Naive thymus-derived CD4-positive, alpha-beta T cell (primary cell): ENCODE measurements at regions not wholly inside any gene's neighbourhood (a gene's known extent, or its start where the extent isn't known, plus 50 kb on each side); places are given as distances from the start of the nearest gene placed in this dataset.
"Not testable (repeated sequence)": the region's sequence is repeated elsewhere in the genome, so short reads cannot be mapped to it uniquely, and the experiment has no call there.

ENCODE experiments used
- ATAC-seq: fragments of 150-1000 bp; cut with Tn5 transposase; 2 replicates; pipeline ENCODE4 v1.10.0; 2021; ENCODE audit warnings: mild to moderate bottlenecking, moderate library complexity
- CTCF ChIA-PET: fragments of 350-600 bp; sonication (Branson Sonifier 250); formaldehyde crosslinking; loops from one replicate; lab custom pipeline; 2021; ENCODE audit warnings: antibody characterized with exemption; lab: Charles Lee
- POLR2A ChIA-PET: fragments of 350-600 bp; sonication (Branson Sonifier 250); formaldehyde crosslinking; loops from one replicate; lab custom pipeline; 2021; ENCODE audit warnings: antibody characterized with exemption, inconsistent platforms; lab: Charles Lee
- DNase-seq, 9 donors: peaks; one replicate each; pipeline versions ENCODE4 v3.0.0 to v3.0.0-alpha.2; 2020 to 2022; ENCODE audit warnings: mixed read lengths in 1 of 9
- H3K27ac ChIP-seq: one replicate; pipeline ENCODE4 v1.7.0; 2013; ENCODE audit warnings: mild to moderate bottlenecking, low read depth, low read length, moderate library complexity
- H3K27me3 ChIP-seq, 2 donors: one replicate each; pipeline ENCODE4 v1.7.0; 2013; ENCODE audit warnings: low read length in 2 of 2, mild to moderate bottlenecking in 2 of 2, moderate library complexity in 2 of 2; ENCODE audit not compliant: control insufficient read depth in 2 of 2, insufficient read depth in 2 of 2
- H3K36me3 ChIP-seq, 3 experiments: 1 replicate in 2 of 3; 2 replicates in 1 of 3; pipeline ENCODE4 v1.7.0; 2013; ENCODE audit warnings: low read length in 3 of 3, mild to moderate bottlenecking in 3 of 3, moderate library complexity in 1 of 3; ENCODE audit not compliant: insufficient read depth in 3 of 3, control insufficient read depth in 2 of 3
- H3K4me1 ChIP-seq, 2 donors: one replicate each; pipeline ENCODE4 v1.7.0; 2013; ENCODE audit warnings: low read length in 2 of 2, mild to moderate bottlenecking in 2 of 2, moderate library complexity in 1 of 2; ENCODE audit not compliant: control insufficient read depth in 2 of 2, insufficient read depth in 2 of 2
- H3K4me3 ChIP-seq: 2 replicates; pipeline ENCODE4 v1.7.0; 2013; ENCODE audit warnings: mild to moderate bottlenecking, low read length
- H3K9me3 ChIP-seq, 3 experiments: 1 replicate in 2 of 3; 2 replicates in 1 of 3; pipeline ENCODE4 v1.7.0; 2013; ENCODE audit warnings: low read length in 3 of 3; ENCODE audit not compliant: control insufficient read depth in 2 of 3
- H3K27ac Mint-ChIP-seq, 9 donors: one replicate each; pipeline ENCODE4 v1.8.0; 2020 to 2022; ENCODE audit warnings: mixed read lengths in 9 of 9, mild to moderate bottlenecking in 8 of 9, moderate library complexity in 5 of 9, inconsistent platforms in 2 of 9
- H3K27me3 Mint-ChIP-seq, 5 donors: one replicate each; pipeline ENCODE4 v1.8.0; 2021 to 2022; ENCODE audit warnings: mixed read lengths in 5 of 5, mild to moderate bottlenecking in 1 of 5
- H3K36me3 Mint-ChIP-seq, 5 donors: one replicate each; pipeline ENCODE4 v1.8.0; 2020 to 2022; ENCODE audit warnings: mixed read lengths in 5 of 5, mild to moderate bottlenecking in 3 of 5, inconsistent platforms in 1 of 5
- H3K4me1 Mint-ChIP-seq, 7 donors: one replicate each; pipeline ENCODE4 v1.8.0; 2020 to 2022; ENCODE audit warnings: mixed read lengths in 7 of 7, mild to moderate bottlenecking in 3 of 7, inconsistent platforms in 1 of 7
- H3K4me3 Mint-ChIP-seq, 10 donors: one replicate each; pipeline ENCODE4 v1.8.0; 2020 to 2022; ENCODE audit warnings: mild to moderate bottlenecking in 10 of 10, mixed read lengths in 10 of 10, moderate library complexity in 6 of 10, inconsistent platforms in 2 of 10
- H3K9me3 Mint-ChIP-seq, 11 donors: one replicate each; pipeline ENCODE4 v1.8.0; 2020 to 2022; ENCODE audit warnings: mixed read lengths in 11 of 11, mild to moderate bottlenecking in 4 of 11, inconsistent platforms in 1 of 11, moderate library complexity in 1 of 11
- intact Hi-C, 2 donors: fragments of 100-400 bp; cut with micrococcal nuclease; formaldehyde crosslinking; loops; one replicate each; pipeline ENCODE4 v1.15.1; 2023

DNA sequence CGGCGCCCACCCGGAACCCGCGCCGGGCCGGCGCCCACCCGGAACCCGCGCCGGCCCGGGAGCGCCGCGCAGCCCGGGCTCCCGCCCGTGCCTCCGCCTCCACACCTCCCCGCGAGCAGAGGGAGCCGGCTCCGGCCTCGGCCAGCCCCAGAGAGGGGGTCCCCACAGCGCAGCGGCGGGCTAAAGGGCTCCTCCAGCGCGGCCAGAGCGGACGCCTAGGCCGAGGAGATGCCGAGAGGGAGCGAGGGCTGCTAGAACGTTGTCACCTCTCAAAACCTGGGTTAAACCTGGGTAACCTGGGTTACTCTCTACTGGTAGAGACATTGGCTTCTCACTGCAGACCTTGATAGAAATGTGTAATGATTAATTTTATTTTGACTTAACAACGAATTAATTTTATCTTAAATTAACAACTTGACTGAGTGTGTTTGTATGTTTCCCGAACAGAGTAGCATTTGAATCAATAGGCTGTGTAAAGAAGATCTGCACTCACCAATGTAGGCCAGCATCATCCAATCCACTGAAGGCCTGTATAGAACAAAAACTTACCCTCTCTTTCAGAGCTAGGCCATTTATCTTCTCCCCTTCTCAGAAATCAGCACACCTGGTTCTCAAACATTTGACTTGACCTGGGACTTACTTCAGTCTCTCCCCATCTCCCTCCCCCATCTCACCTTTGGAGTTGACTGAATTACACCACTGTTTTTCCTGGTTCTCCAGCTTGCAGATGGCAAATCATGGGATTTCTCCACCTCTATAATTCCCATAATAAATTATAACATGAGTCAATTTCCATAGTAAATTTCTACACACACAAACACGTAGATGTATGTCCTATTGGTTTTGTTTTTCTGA lies 242.7 kb downstream of the ASXL3 start:
- no peaks in the 10 kb centered on the region for H3K27me3 ChIP-seq
- Mint-ChIP-seq H3K27me3 (peaks cover 0 to 7% (median 4%) of the 10 kb centered on the region in 5 donors), H3K36me3 (no peaks in the 10 kb centered on the region), H3K4me1 (no peaks in the 10 kb centered on the region), H3K9me3 (peaks cover 2 to 20% (median 11%) of the 10 kb centered on the region in 11 donors), H3K27ac (no peak overlapping the region), H3K4me3 (no peak overlapping the region)
- POLR2A ChIA-PET, result no interaction called here
- CTCF ChIA-PET, result no interaction called here
- H3K36me3 ChIP-seq, result no peaks in the 10 kb centered on the region
- intact Hi-C loops, result no loop called here
- H3K9me3 ChIP-seq, result no peaks in the 10 kb centered on the region
- ATAC-seq (no peak), DNase-seq (no peak)
- H3K4me3 ChIP-seq, result no peak overlapping the region
- H3K27ac ChIP-seq, result no peak overlapping the region
- H3K4me1 ChIP-seq, result no peaks in the 10 kb centered on the region

DNA sequence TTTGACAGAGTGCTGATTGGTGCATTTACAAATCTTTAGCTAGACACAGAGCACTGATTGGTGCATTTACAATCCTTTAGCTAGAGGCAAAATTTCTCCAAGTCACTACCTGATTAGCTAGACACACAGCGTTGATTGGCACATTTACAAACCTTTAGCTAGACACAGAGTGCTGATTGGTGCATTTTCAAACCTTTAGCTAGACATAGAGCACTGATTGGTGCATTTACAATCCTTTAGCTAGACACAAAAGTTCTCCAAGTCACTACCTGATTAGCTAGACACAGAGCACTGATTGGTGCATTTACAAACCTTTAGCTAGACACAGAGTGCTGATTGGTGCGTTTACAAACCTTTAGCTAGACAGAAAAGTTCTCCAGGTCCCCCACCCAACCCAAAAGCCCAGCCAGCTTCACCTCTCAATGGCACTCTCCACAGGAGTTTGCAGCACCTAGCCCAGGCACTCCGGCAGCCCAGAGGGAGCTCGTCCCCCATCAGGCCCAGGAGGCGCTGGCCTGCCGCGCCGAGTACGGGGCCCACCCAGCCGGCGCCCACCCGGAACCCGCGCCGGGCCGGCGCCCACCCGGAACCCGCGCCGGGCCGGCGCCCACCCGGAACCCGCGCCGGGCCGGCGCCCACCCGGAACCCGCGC lies 241.8 kb downstream of the ASXL3 start:
- H3K4me3 ChIP-seq, H3K4me1 ChIP-seq, intact Hi-C loops, H3K36me3 Mint-ChIP-seq, H3K9me3 ChIP-seq, H3K27me3 Mint-ChIP-seq, H3K4me1 Mint-ChIP-seq, ATAC-seq, H3K27me3 ChIP-seq, CTCF ChIA-PET, H3K36me3 ChIP-seq, H3K27ac Mint-ChIP-seq, POLR2A ChIA-PET, DNase-seq, H3K27ac ChIP-seq, H3K4me3 Mint-ChIP-seq: not testable (repeated sequence)
- H3K9me3 Mint-ChIP-seq, result peaks cover 2 to 20% (median 8%) of the 10 kb centered on the region in 11 donors

DNA sequence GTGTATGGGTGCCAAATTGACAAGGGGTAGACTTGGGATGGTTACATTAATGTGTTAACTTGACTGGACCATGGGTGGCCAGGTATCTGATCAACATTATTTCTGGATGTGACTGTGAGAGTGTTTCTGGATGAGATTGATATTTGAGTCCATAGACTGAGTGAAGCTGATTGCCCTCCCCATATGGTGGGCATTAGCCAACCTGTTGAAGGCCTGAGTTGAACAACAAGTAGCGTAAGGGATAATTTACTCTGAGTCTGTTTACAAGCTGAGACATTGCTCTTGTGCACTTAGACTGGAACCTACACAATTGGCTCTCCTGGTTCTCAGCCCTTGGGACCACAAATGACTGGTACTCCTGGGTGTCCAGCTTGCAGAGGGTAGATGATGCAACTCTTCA lies 240.1 kb downstream of the ASXL3 start:
- H3K27ac ChIP-seq, result no peak overlapping the region
- ATAC-seq (no peak), DNase-seq (no peak)
- H3K27me3 ChIP-seq, result no peaks in the 10 kb centered on the region
- H3K36me3 ChIP-seq, result no peaks in the 10 kb centered on the region
- H3K9me3 Mint-ChIP-seq, result peaks cover 0 to 16% (median 6%) of the 10 kb centered on the region in 11 donors
- ChIA-PET CTCF (no interaction called here), POLR2A (no interaction called here)
- H3K4me3 ChIP-seq, result no peak overlapping the region
- H3K4me3 Mint-ChIP-seq, result no peak overlapping the region
- H3K4me1 Mint-ChIP-seq, result no peaks in the 10 kb centered on the region
- intact Hi-C loops, result no loop called here
- no peaks in the 10 kb centered on the region for H3K9me3 ChIP-seq
- no peak overlapping the region for H3K27ac Mint-ChIP-seq
- H3K36me3 Mint-ChIP-seq, result no peaks in the 10 kb centered on the region
- no peaks in the 10 kb centered on the region for H3K4me1 ChIP-seq
- peaks cover 0 to 7% (median 4%) of the 10 kb centered on the region in 5 donors for H3K27me3 Mint-ChIP-seq

DNA sequence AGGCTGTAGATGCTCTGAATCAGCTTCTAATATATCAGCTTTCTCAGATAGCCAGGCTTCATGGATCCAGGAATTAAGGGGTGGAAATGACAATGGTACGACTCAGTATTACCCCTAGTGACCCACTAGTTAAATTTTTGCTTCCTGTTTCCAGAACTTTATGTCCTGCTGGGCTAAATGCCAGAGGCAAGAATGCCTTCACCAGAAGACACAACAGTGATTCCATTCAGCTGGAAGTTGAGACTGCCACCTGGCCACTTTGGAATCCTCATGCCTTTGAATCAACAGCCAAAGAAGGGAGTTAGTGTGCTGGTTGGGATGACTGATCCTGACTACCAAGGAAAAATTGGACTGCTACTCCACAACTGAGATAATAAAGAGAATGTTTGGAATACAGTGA lies 239.1 kb downstream of the ASXL3 start:
- peaks cover 0 to 16% (median 6%) of the 10 kb centered on the region in 11 donors for H3K9me3 Mint-ChIP-seq
- Histone ChIP-seq H3K4me3 (no peak overlapping the region), H3K27ac (no peak overlapping the region), H3K9me3 (no peaks in the 10 kb centered on the region), H3K27me3 (no peaks in the 10 kb centered on the region), H3K4me1 (no peaks in the 10 kb centered on the region), H3K36me3 (no peaks in the 10 kb centered on the region)
- no peaks in the 10 kb centered on the region for H3K36me3 Mint-ChIP-seq
- no peak overlapping the region for H3K4me3 Mint-ChIP-seq
- H3K27me3 Mint-ChIP-seq, result peaks cover 0 to 7% (median 4%) of the 10 kb centered on the region in 5 donors
- DNase-seq (no peak), ATAC-seq (no peak)
- intact Hi-C loops, result no loop called here
- ChIA-PET CTCF (no interaction called here), POLR2A (no interaction called here)
- no peak overlapping the region for H3K27ac Mint-ChIP-seq
- H3K4me1 Mint-ChIP-seq, result no peaks in the 10 kb centered on the region

DNA sequence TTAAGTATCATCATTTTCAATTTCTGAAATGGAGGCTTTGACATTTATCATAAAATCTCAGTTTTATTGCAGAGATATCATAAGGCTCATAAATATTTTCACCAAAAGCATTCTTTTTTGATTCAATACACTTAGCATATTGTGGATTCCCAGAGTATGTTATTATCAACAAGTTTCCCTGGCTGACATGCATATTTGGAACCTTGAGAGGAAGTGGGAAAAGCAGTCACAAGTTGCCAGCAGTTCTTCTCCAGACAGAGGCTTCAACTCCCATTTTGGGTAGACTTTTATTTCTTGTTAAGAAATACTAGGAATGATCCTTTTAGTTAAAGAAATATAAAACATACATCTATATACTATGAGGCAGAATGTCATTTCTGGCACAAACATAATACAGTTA lies 236.5 kb downstream of the ASXL3 start:
- no peaks in the 10 kb centered on the region for H3K27me3 Mint-ChIP-seq
- H3K4me1 Mint-ChIP-seq, result no peaks in the 10 kb centered on the region
- no peak overlapping the region for H3K27ac ChIP-seq
- H3K27ac Mint-ChIP-seq, result no peak overlapping the region
- DNase-seq (no peak), ATAC-seq (no peak)
- H3K36me3 ChIP-seq, result no peaks in the 10 kb centered on the region
- no peak overlapping the region for H3K4me3 ChIP-seq
- POLR2A ChIA-PET, result no interaction called here
- CTCF ChIA-PET, result no interaction called here
- no peaks in the 10 kb centered on the region for H3K36me3 Mint-ChIP-seq
- H3K9me3 Mint-ChIP-seq, result peaks cover 0 to 13% (median 5%) of the 10 kb centered on the region in 11 donors
- H3K4me1 ChIP-seq, result no peaks in the 10 kb centered on the region
- H3K27me3 ChIP-seq, result no peaks in the 10 kb centered on the region
- H3K9me3 ChIP-seq, result no peaks in the 10 kb centered on the region
- intact Hi-C loops, result no loop called here
- H3K4me3 Mint-ChIP-seq, result no peak overlapping the region

GRCh38 chr18:33812186-33812585 lies 234.2 kb downstream of the ASXL3 start:
- no peaks in the 10 kb centered on the region for H3K27me3 ChIP-seq
- H3K4me3 ChIP-seq, result no peak overlapping the region
- H3K4me1 ChIP-seq, result no peaks in the 10 kb centered on the region
- POLR2A ChIA-PET, result no interaction called here
- Mint-ChIP-seq H3K36me3 (no peaks in the 10 kb centered on the region), H3K9me3 (peaks cover 0 to 8% (median 4%) of the 10 kb centered on the region in 11 donors), H3K4me3 (no peak overlapping the region), H3K27ac (no peak overlapping the region), H3K4me1 (no peaks in the 10 kb centered on the region), H3K27me3 (no peaks in the 10 kb centered on the region)
- no peak for DNase-seq
- intact Hi-C loops, result no loop called here
- no peak for ATAC-seq
- no peaks in the 10 kb centered on the region for H3K9me3 ChIP-seq
- H3K36me3 ChIP-seq, result no peaks in the 10 kb centered on the region
- CTCF ChIA-PET, result no interaction called here
- no peak overlapping the region for H3K27ac ChIP-seq

DNA sequence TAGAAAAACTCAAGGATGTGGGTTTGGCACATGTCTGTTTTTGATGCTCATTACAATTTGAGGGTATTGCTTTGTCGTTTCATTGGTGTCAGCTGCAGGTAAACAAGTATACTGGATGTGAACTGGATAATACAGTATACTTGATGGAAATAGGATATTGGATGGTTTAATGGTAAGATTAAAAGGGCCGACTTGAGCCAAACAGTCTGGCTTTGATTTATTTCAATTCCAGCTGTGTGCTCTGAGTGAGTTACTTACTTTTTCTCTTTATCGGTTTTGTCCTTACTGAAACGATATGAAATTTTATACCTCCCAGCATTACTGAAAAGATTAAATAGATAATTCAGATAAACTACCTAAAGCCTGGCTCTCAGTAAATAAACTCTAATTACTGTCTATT lies 227.6 kb downstream of the ASXL3 start:
- Mint-ChIP-seq H3K27ac (no peak overlapping the region), H3K9me3 (peaks cover 0 to 12% (median 2%) of the 10 kb centered on the region in 11 donors), H3K36me3 (no peaks in the 10 kb centered on the region), H3K27me3 (peaks cover 0 to 2% (median 0%) of the 10 kb centered on the region in 5 donors), H3K4me3 (no peak overlapping the region), H3K4me1 (no peaks in the 10 kb centered on the region)
- DNase-seq (no peak), ATAC-seq (no peak)
- Histone ChIP-seq H3K27ac (no peak overlapping the region), H3K27me3 (no peaks in the 10 kb centered on the region), H3K9me3 (no peaks in the 10 kb centered on the region), H3K36me3 (no peaks in the 10 kb centered on the region), H3K4me1 (no peaks in the 10 kb centered on the region), H3K4me3 (no peak overlapping the region)
- POLR2A ChIA-PET, result no interaction called here
- intact Hi-C loops, result no loop called here
- CTCF ChIA-PET, result no interaction called here
